HepG2 (cell line): ENCODE measurements at regions not wholly inside any gene's neighbourhood (a gene's known extent, or its start where the extent isn't known, plus 50 kb on each side); places are given as distances from the start of the nearest gene placed in this dataset.

Source experiments
- ATAC-seq: fragments of 200-7000 bp; cut with Tn5 transposase; 3 replicates; pipeline ENCODE4 v1.9.1; 2020; ENCODE audit warnings: mild to moderate bottlenecking, moderate library complexity
- BruUV-seq: library from RNA; stranded (reverse); fragments of 400-500 nt; replicated peaks from 2 replicates; lab custom pipeline; 2021; lab: Mats Ljungman, UMichigan
- CTCF ChIA-PET: fragments of 300-600 bp; formaldehyde crosslinking; extraction: SDS; loops from one replicate; lab custom pipeline; 2021; ENCODE audit warnings: low total read pairs, inconsistent platforms, low intra/inter-chr PET ratio; lab: Yijun Ruan, JAX
- POLR2A ChIA-PET: fragments of 350-600 bp; sonication (Branson Sonifier 250); formaldehyde crosslinking; loops from one replicate; lab custom pipeline; 2020; ENCODE audit warnings: antibody characterized with exemption, inconsistent platforms; lab: Yijun Ruan, JAX
- DNase-seq: peaks from one replicate; pipeline ENCODE4 v3.0.0-alpha.2; 2015; ENCODE audit warnings: low spot score
- FAIRE-seq: peaks from 3 replicates; lab custom pipeline; 2011; peaks lifted over from hg19 to GRCh38; lab: Jason Lieb, UNC
- H2AFZ ChIP-seq: one replicate; pipeline ENCODE4 v1.6.1; 2011; ENCODE audit warnings: low read length, inconsistent platforms
- H3K27ac ChIP-seq: fragments of 300-600 bp; 3 replicates; pipeline ENCODE4 v1.8.0; 2011; ENCODE audit warnings: mixed run types, mild to moderate bottlenecking, mixed read lengths, low read length, inconsistent platforms; ENCODE audit not compliant: insufficient read depth; ENCODE audit errors: extremely low read length
- H3K27me3 ChIP-seq, 2 experiments: fragments of 200-600 bp in 1 of 2; 2 replicates in 1 of 2; 3 replicates in 1 of 2; pipeline versions ENCODE4 v1.6.0 to v1.8.0; 2011; ENCODE audit warnings: low read length in 2 of 2, mild to moderate bottlenecking in 2 of 2, moderate library complexity in 2 of 2, inconsistent platforms in 1 of 2; ENCODE audit not compliant: insufficient read depth in 2 of 2, control insufficient read depth in 1 of 2
- H3K36me3 ChIP-seq, 2 experiments: fragments of 200-600 bp in 1 of 2; replicated peaks in 1 of 2; 2 replicates in 1 of 2; 3 replicates in 1 of 2; pipeline versions ENCODE4 v1.5.1 to v1.8.0; 2011; ENCODE audit warnings: low read length in 2 of 2, inconsistent platforms in 1 of 2; ENCODE audit not compliant: insufficient read depth in 2 of 2, control insufficient read depth in 1 of 2
- H3K4me1 ChIP-seq: 2 replicates; pipeline ENCODE4 v1.5.1; 2012; ENCODE audit warnings: low read length, inconsistent platforms; ENCODE audit not compliant: insufficient read depth
- H3K4me2 ChIP-seq: 2 replicates; pipeline ENCODE4 v1.6.0; 2011; ENCODE audit warnings: low read depth, low read length, inconsistent platforms
- H3K4me3 ChIP-seq, 3 experiments: fragments of 200-600 bp in 1 of 3; sonication (generic), shearing (Covaris generic) in 1 of 3; replicated peaks in 1 of 3; 2 replicates each; pipeline ENCODE4 v1.5.1; 2011 to 2016; ENCODE audit warnings: low read length in 3 of 3, inconsistent platforms in 2 of 3, low read depth in 2 of 3, mild to moderate bottlenecking in 2 of 3, control low read depth in 1 of 3, mixed read lengths in 1 of 3; ENCODE audit not compliant: insufficient read depth in 1 of 3
- H3K79me2 ChIP-seq: one replicate; pipeline ENCODE4 v1.6.1; 2011; ENCODE audit warnings: low read length, inconsistent platforms; ENCODE audit not compliant: insufficient read depth
- H3K9ac ChIP-seq: 2 replicates; pipeline ENCODE4 v1.6.0; 2011; ENCODE audit warnings: mild to moderate bottlenecking, low read depth, low read length, inconsistent platforms; ENCODE audit not compliant: insufficient read depth
- H3K9me3 ChIP-seq: 2 replicates; pipeline ENCODE4 v1.5.1; 2012; ENCODE audit warnings: mild to moderate bottlenecking, low read length
- H4K20me1 ChIP-seq: 2 replicates; pipeline ENCODE4 v1.6.0; 2011; ENCODE audit warnings: inconsistent platforms, mild to moderate bottlenecking, low read length, moderate library complexity; ENCODE audit not compliant: insufficient read depth
- AGO1 ChIP-seq: fragments of 200-400 bp; formaldehyde crosslinking; IDR thresholded peaks from 2 replicates; pipeline ENCODE4 v1.6.1; 2017; ENCODE audit warnings: mild to moderate bottlenecking, low read depth, low read length, moderate library complexity; ENCODE audit not compliant: poor library complexity, severe bottlenecking
- EED ChIP-seq: sonication (generic); formaldehyde crosslinking; IDR thresholded peaks from 2 replicates; pipeline ENCODE4 v1.5.0; 2020; ENCODE audit warnings: mild to moderate bottlenecking, missing genetic modification reagents
- FOXP1 ChIP-seq, 2 experiments: fragments of 450-650 bp in 1 of 2; IDR thresholded peaks; 2 replicates each; pipeline ENCODE4 v1.6.1; 2017 to 2018; ENCODE audit warnings: antibody characterized with exemption in 1 of 2
- HDAC6 ChIP-seq: fragments of 200-600 bp; sonication (generic); IDR thresholded peaks from 2 replicates; pipeline ENCODE4 v1.7.0; 2017; ENCODE audit warnings: mild to moderate bottlenecking, antibody characterized with exemption, low read length, low read depth
- JUNB ChIP-seq: sonication (generic); formaldehyde crosslinking; IDR thresholded peaks from 2 replicates; pipeline ENCODE4 v1.8.0; 2022; ENCODE audit warnings: missing genetic modification reagents, mild to moderate bottlenecking, borderline replicate concordance
- REPIN1 ChIP-seq: sonication (generic); formaldehyde crosslinking; IDR thresholded peaks from 2 replicates; pipeline ENCODE4 v1.8.0; 2022; ENCODE audit warnings: missing genetic modification reagents, low read depth, mild to moderate bottlenecking, borderline replicate concordance
- SMAD9 ChIP-seq: sonication (generic); formaldehyde crosslinking; IDR thresholded peaks from 2 replicates; pipeline ENCODE4 v1.5.1; 2020; ENCODE audit warnings: mild to moderate bottlenecking, missing genetic modification reagents
- SP140L ChIP-seq: sonication (generic); formaldehyde crosslinking; IDR thresholded peaks from 2 replicates; pipeline ENCODE4 v1.4.0; 2020; ENCODE audit warnings: missing genetic modification reagents, borderline replicate concordance
- ZFX ChIP-seq: sonication (generic); formaldehyde crosslinking; IDR thresholded peaks from 2 replicates; pipeline ENCODE4 v1.4.0; 2020; ENCODE audit warnings: mild to moderate bottlenecking, low read depth, missing genetic modification reagents, moderate library complexity
- ZNF232 ChIP-seq: sonication (generic); formaldehyde crosslinking; IDR thresholded peaks from 2 replicates; pipeline ENCODE4 v1.4.0; 2020; ENCODE audit warnings: missing genetic modification reagents, borderline replicate concordance
- ZNF251 ChIP-seq: sonication (generic); formaldehyde crosslinking; IDR thresholded peaks from 2 replicates; pipeline ENCODE4 v1.9.0; 2021; ENCODE audit warnings: mild to moderate bottlenecking, missing genetic modification reagents
- ZNF263 ChIP-seq: sonication (generic); formaldehyde crosslinking; IDR thresholded peaks from 2 replicates; pipeline ENCODE4 v1.4.0; 2020; ENCODE audit warnings: missing genetic modification reagents
- ZNF350 ChIP-seq: sonication (generic); formaldehyde crosslinking; IDR thresholded peaks from 2 replicates; pipeline ENCODE4 v1.4.0; 2020; ENCODE audit warnings: mild to moderate bottlenecking, low read depth, missing genetic modification reagents, borderline replicate concordance
- ZNF451 ChIP-seq: sonication (generic); formaldehyde crosslinking; IDR thresholded peaks from 2 replicates; pipeline ENCODE4 v1.5.0; 2020; ENCODE audit warnings: mild to moderate bottlenecking, missing genetic modification reagents
- ZNF720 ChIP-seq: sonication (generic); formaldehyde crosslinking; IDR thresholded peaks from 2 replicates; pipeline ENCODE4 v1.4.0; 2020; ENCODE audit warnings: missing genetic modification reagents
- WGBS: methylation state at CpG from one replicate; pipeline ENCODE4 v1.1.6; 2017; ENCODE audit warnings: low lambda C conversion rate; 5-methylcytosine and 5-hydroxymethylcytosine counted together
- in situ Hi-C: cut with HindIII; loops from 2 replicates; pipeline ENCODE4 v1.10.0; 2017; ENCODE audit warnings: low pct_unique_long_range_greater_than_20kb; ENCODE audit not compliant: extremely low pct_ligation_motif_present
- intact Hi-C: fragments of 100-400 bp; cut with micrococcal nuclease; formaldehyde crosslinking; loops from one replicate; pipeline ENCODE4 v1.10.0; 2022; ENCODE audit not compliant: unreplicated experiment
- TF ChIP-seq, protein P1 (sequence below): IDR thresholded peaks from 2 replicates; pipeline ENCODE4 v1.6.1; 2016; ENCODE audit warnings: missing genetic modification reagents, missing compliant biosample characterization
- TF ChIP-seq, protein P2 (sequence below): IDR thresholded peaks from 2 replicates; pipeline ENCODE4 v1.6.1; 2016; ENCODE audit warnings: low read depth, borderline replicate concordance

DNA sequence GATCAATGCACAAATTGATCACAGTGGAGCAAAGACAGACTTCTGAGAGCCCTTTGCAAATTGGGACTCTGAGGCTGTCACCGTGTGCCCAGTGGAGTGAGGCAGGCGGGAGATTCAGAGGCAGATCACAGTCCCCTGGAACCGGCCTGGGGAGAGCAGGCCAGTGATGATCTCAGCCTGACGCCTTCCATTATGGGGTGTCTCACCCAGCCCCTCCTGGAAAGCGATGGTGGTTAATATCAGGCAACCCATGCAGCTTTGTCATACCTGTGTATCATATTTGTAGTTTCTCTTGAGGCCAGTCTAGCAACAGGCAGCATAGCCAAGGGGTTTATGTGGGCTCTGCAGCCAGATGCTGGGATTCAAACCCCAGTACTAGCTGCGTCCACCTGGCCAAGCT is 147.8 kb downstream of the EMX2 start:
- in situ Hi-C loops (no loop called here), intact Hi-C loops (no loop called here)
- BruUV-seq, result no TSS peak
- Histone ChIP-seq H2AFZ (no peak overlapping the region), H3K27ac (no peak overlapping the region), H3K4me2 (no peak overlapping the region), H3K27me3 (peaks cover 0 to 12% of the 10 kb centered on the region in 2 experiments; a peak in 2 of 5 replicates), H3K4me3 (no peak overlapping the region), H3K4me1 (no peaks in the 10 kb centered on the region)
- ATAC-seq, result no peak
- no peak for TF ChIP-seq ZNF720
- no peak for TF ChIP-seq ZNF350 (CRISPR knock-in tag)
- no peak for TF ChIP-seq AGO1
- TF ChIP-seq ZNF251, result no peak
- no peak for TF ChIP-seq SMAD9 (CRISPR knock-in tag)
- no peak for TF ChIP-seq ZNF451 (CRISPR knock-in tag)
- TF ChIP-seq FOXP1 (IDR thresholded peaks at IDR 0.05), result no peak
- no peak for TF ChIP-seq FOXP1 (CRISPR knock-in tag; IDR thresholded peaks at IDR 0.05)
- TF ChIP-seq ZNF232, result no peak
- TF ChIP-seq HDAC6, result no peak
- no peak for TF ChIP-seq JUNB (CRISPR knock-in tag)
- TF ChIP-seq SP140L (CRISPR knock-in tag), result no peak
- TF ChIP-seq, protein P1, sequence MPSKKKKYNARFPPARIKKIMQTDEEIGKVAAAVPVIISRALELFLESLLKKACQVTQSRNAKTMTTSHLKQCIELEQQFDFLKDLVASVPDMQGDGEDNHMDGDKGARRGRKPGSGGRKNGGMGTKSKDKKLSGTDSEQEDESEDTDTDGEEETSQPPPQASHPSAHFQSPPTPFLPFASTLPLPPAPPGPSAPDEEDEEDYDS, result no peak
- TF ChIP-seq, protein P2, sequence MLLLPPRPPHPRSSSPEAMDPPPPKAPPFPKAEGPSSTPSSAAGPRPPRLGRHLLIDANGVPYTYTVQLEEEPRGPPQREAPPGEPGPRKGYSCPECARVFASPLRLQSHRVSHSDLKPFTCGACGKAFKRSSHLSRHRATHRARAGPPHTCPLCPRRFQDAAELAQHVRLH (CRISPR knock-in tag), result no peak
- TF ChIP-seq EED (CRISPR knock-in tag), result no peak
- TF ChIP-seq REPIN1 (CRISPR knock-in tag), result no peak
- no peak for TF ChIP-seq ZNF263 (CRISPR knock-in tag)
- no peak for TF ChIP-seq ZFX (CRISPR knock-in tag)
- TF ChIP-seq, all 625 proteins: peak for 0
- Histone ChIP-seq H3K9me3 (no peaks in the 10 kb centered on the region), H4K20me1 (no peaks in the 10 kb centered on the region), H3K9ac (no peak overlapping the region), H3K79me2 (no peaks in the 10 kb centered on the region), H3K36me3 (no peaks in the 10 kb centered on the region)
- FAIRE-seq, result no peak
- 4% methylated on average over 5 of the region's 6 CpGs for WGBS
- DNase-seq, result no peak
- CTCF ChIA-PET, result no interaction called here
- POLR2A ChIA-PET, result no interaction called here
